ENCODE measurements at regions not wholly inside any gene's neighbourhood (a gene's known extent, or its start where the extent isn't known, plus 50 kb on each side); places are given as distances from the start of the nearest gene placed in this dataset.

GRCh38 chr4:185880571-185880970 is 68.6 kb upstream of the SORBS2 start:
- Histone ChIP-seq H3K36me3 (replicated peaks; ENCODE audit: low read depth, low read length) (no peaks in the 10 kb centered on the region), H3K4me2 (ENCODE audit: low read length) (no peak overlapping the region), H3K27me3 (ENCODE audit: low read depth, low read length) (no peaks in the 10 kb centered on the region), H3K4me1 (ENCODE audit: low read length) (no peaks in the 10 kb centered on the region), H3K79me2 (ENCODE audit: low read length) (no peaks in the 10 kb centered on the region), H2AFZ (ENCODE audit: low read depth, low read length) (no peak overlapping the region), H3K4me3 (ENCODE audit: low read length) (no peak overlapping the region), H3K9ac (ENCODE audit: low read length) (no peak overlapping the region), H3K9me3 (ENCODE audit: insufficient read depth, low read length) (no peaks in the 10 kb centered on the region), H3K27ac (ENCODE audit: low read length) (no peak overlapping the region), H4K20me1 (ENCODE audit: insufficient read depth, low read length) (no peaks in the 10 kb centered on the region)
- TF ChIP-seq CTCF (IDR thresholded peaks at IDR 0.05; ENCODE audit: low read depth, low read length) (no peak), EZH2phosphoT487 (IDR thresholded peaks at IDR 0.05; ENCODE audit: low read depth) (no peak)

- H3K9me3 ChIP-seq (ENCODE audit: insufficient read depth, low read length), result no peaks in the 10 kb centered on the region
- no peaks in the 10 kb centered on the region for H3K36me3 ChIP-seq (replicated peaks; ENCODE audit: low read depth, low read length)
- no peaks in the 10 kb centered on the region for H3K27me3 ChIP-seq (ENCODE audit: low read depth, low read length)
- H4K20me1 ChIP-seq (ENCODE audit: insufficient read depth, low read length), result no peaks in the 10 kb centered on the region
- no peak overlapping the region for H3K9ac ChIP-seq (ENCODE audit: low read length)
- no peaks in the 10 kb centered on the region for H3K4me1 ChIP-seq (ENCODE audit: low read length)
- no peak overlapping the region for H3K27ac ChIP-seq (ENCODE audit: low read length)
- no peak overlapping the region for H3K4me3 ChIP-seq (ENCODE audit: low read length)
- TF ChIP-seq CTCF (IDR thresholded peaks at IDR 0.05; ENCODE audit: low read depth, low read length) (no peak), EZH2phosphoT487 (IDR thresholded peaks at IDR 0.05; ENCODE audit: low read depth) (no peak)
- no peak overlapping the region for H3K4me2 ChIP-seq (ENCODE audit: low read length)
- no peaks in the 10 kb centered on the region for H3K79me2 ChIP-seq (ENCODE audit: low read length)
- H2AFZ ChIP-seq (ENCODE audit: low read depth, low read length), result no peak overlapping the region
These were observed 69.4 kb upstream of the SORBS2 start for GRCh38 chr4:185881430-185881829.

- Histone ChIP-seq H3K27me3 (ENCODE audit: low read depth, low read length) (no peaks in the 10 kb centered on the region), H3K4me3 (ENCODE audit: low read length) (no peak overlapping the region), H3K4me1 (ENCODE audit: low read length) (no peaks in the 10 kb centered on the region), H3K27ac (ENCODE audit: low read length) (no peak overlapping the region), H3K36me3 (replicated peaks; ENCODE audit: low read depth, low read length) (no peaks in the 10 kb centered on the region), H3K9ac (ENCODE audit: low read length) (no peak overlapping the region), H2AFZ (ENCODE audit: low read depth, low read length) (no peak overlapping the region), H3K79me2 (ENCODE audit: low read length) (no peaks in the 10 kb centered on the region), H3K4me2 (ENCODE audit: low read length) (no peak overlapping the region), H3K9me3 (ENCODE audit: insufficient read depth, low read length) (no peaks in the 10 kb centered on the region), H4K20me1 (ENCODE audit: insufficient read depth, low read length) (no peaks in the 10 kb centered on the region)
- no peak for TF ChIP-seq EZH2phosphoT487 (IDR thresholded peaks at IDR 0.05; ENCODE audit: low read depth)
- no peak for TF ChIP-seq CTCF (IDR thresholded peaks at IDR 0.05; ENCODE audit: low read depth, low read length)
These were observed 71.6 kb upstream of the SORBS2 start for GRCh38 chr4:185883591-185883990.

DNA sequence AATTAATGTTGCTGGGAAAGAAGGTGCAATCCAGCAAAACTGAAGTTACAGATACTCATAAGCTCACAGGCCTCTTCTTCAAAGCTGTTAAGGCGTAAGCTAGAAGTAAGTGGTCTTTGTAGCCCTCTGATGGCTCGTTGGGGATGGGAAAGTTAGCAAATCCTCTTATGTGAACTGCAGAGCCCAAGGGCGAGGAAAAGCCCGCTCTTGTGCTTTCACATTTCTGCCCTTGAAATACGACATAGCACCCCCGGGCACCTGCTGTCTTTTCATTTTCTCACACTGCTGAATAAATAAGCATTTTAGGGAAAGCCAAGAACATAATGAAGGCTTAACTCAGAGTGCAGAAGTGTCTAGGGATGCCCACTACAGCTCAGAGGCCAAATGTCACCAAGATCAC is 73.1 kb upstream of the SORBS2 start:
- H3K27me3 ChIP-seq (ENCODE audit: low read depth, low read length), result no peaks in the 10 kb centered on the region
- no peak overlapping the region for H3K9ac ChIP-seq (ENCODE audit: low read length)
- H2AFZ ChIP-seq (ENCODE audit: low read depth, low read length), result no peak overlapping the region
- H3K9me3 ChIP-seq (ENCODE audit: insufficient read depth, low read length), result no peaks in the 10 kb centered on the region
- H3K4me1 ChIP-seq (ENCODE audit: low read length), result no peaks in the 10 kb centered on the region
- H4K20me1 ChIP-seq (ENCODE audit: insufficient read depth, low read length), result no peaks in the 10 kb centered on the region
- no peak overlapping the region for H3K4me2 ChIP-seq (ENCODE audit: low read length)
- TF ChIP-seq CTCF (IDR thresholded peaks at IDR 0.05; ENCODE audit: low read depth, low read length) (no peak), EZH2phosphoT487 (IDR thresholded peaks at IDR 0.05; ENCODE audit: low read depth) (no peak)
- H3K36me3 ChIP-seq (replicated peaks; ENCODE audit: low read depth, low read length), result no peaks in the 10 kb centered on the region
- no peak overlapping the region for H3K4me3 ChIP-seq (ENCODE audit: low read length)
- H3K79me2 ChIP-seq (ENCODE audit: low read length), result no peaks in the 10 kb centered on the region
- no peak overlapping the region for H3K27ac ChIP-seq (ENCODE audit: low read length)
